ENCODE measurements at regions not wholly inside any gene's neighbourhood (a gene's known extent, or its start where the extent isn't known, plus 50 kb on each side); places are given as distances from the start of the nearest gene placed in this dataset.

- H3K4me1 ChIP-seq (ENCODE audit: control insufficient read depth in 4 of 4, insufficient read depth in 4 of 4, low read length in 3 of 4) = no peaks in the 10 kb centered on the region
- TF ChIP-seq ATF3 (IDR thresholded peaks at IDR 0.05) (no peak), MAX (IDR thresholded peaks at IDR 0.05) (no peak), FOXA1 (IDR thresholded peaks at IDR 0.05) (no peak), JUND (IDR thresholded peaks at IDR 0.05) (no peak), TAF1 (conservative IDR thresholded peaks at IDR 0.05) (no peak), HNF4A (conservative IDR thresholded peaks at IDR 0.05) (no peak)
- H3K4me3 ChIP-seq (ENCODE audit: low read depth in 1 of 3, low read length in 3 of 3) = no peak overlapping the region
- H3K27ac ChIP-seq (ENCODE audit: low read depth in 1 of 2, low read length in 2 of 2) = no peak overlapping the region
- H3K27me3 ChIP-seq (ENCODE audit: control insufficient read depth in 4 of 4, insufficient read depth in 4 of 4, low read length in 3 of 4) = peaks cover 0 to 3% (median 0%) of the 10 kb centered on the region in 4 donors
- no peak for DNase-seq (ENCODE audit: low spot score)
- H3K36me3 ChIP-seq (ENCODE audit: control insufficient read depth in 4 of 4, insufficient read depth in 3 of 4, low read depth in 1 of 4, low read length in 3 of 4) = no peaks in the 10 kb centered on the region
- whole genome bisulfite sequencing = 36% methylated on average over 1 of the region's 1 CpG
- H3K9me3 ChIP-seq (ENCODE audit: control insufficient read depth in 4 of 4, low read length in 3 of 4) = no peaks in the 10 kb centered on the region
- H3K9ac ChIP-seq (ENCODE audit: low read depth in 1 of 2, low read length in 2 of 2) = no peak overlapping the region
Observed at GRCh38 chr21:23817337-23817736, 1789.9 kb downstream of the MRPL39 start.

GRCh38 chr21:23812485-23812884, 1794.8 kb downstream of the MRPL39 start:
- TF ChIP-seq HNF4G (IDR thresholded peaks at IDR 0.05) (no peak), REST (IDR thresholded peaks at IDR 0.05) (no peak), CTCF (IDR thresholded peaks at IDR 0.05; ENCODE audit: low read depth, low read length, missing input control) (no peak), JUND (IDR thresholded peaks at IDR 0.05) (no peak), YY1 (IDR thresholded peaks at IDR 0.05) (no peak), FOXA2 (IDR thresholded peaks at IDR 0.05) (no peak), RAD21 (IDR thresholded peaks at IDR 0.05) (no peak), FOXA1 (IDR thresholded peaks at IDR 0.05) (no peak), GABPA (IDR thresholded peaks at IDR 0.05 in 1 of 2, conservative IDR thresholded peaks at IDR 0.05 in 1 of 2) (no peak)
- no peak overlapping the region for H3K4me3 ChIP-seq (ENCODE audit: low read depth in 1 of 3, low read length in 3 of 3)
- 62% methylated on average over 4 of the region's 4 CpGs for WGBS

GRCh38 chr21:23811805-23812204, 1795.5 kb downstream of the MRPL39 start:
- no peaks in the 10 kb centered on the region for H3K9me3 ChIP-seq (ENCODE audit: control insufficient read depth in 4 of 4, low read length in 3 of 4)
- no peaks in the 10 kb centered on the region for H3K36me3 ChIP-seq (ENCODE audit: control insufficient read depth in 4 of 4, insufficient read depth in 3 of 4, low read depth in 1 of 4, low read length in 3 of 4)
- 28% methylated on average over 2 of the region's 2 CpGs for WGBS
- H3K4me3 ChIP-seq (ENCODE audit: low read depth in 1 of 3, low read length in 3 of 3) = no peak overlapping the region
- H3K9ac ChIP-seq (ENCODE audit: low read depth in 1 of 2, low read length in 2 of 2) = no peak overlapping the region
- no peaks in the 10 kb centered on the region for H3K4me1 ChIP-seq (ENCODE audit: control insufficient read depth in 4 of 4, insufficient read depth in 4 of 4, low read length in 3 of 4)
- no peak for DNase-seq (ENCODE audit: low spot score)
- no peak overlapping the region for H3K27ac ChIP-seq (ENCODE audit: low read depth in 1 of 2, low read length in 2 of 2)
- no peaks in the 10 kb centered on the region for H3K27me3 ChIP-seq (ENCODE audit: control insufficient read depth in 4 of 4, insufficient read depth in 4 of 4, low read length in 3 of 4)
- TF ChIP-seq REST (IDR thresholded peaks at IDR 0.05) (no peak), FOXA2 (IDR thresholded peaks at IDR 0.05) (no peak), RXRA (IDR thresholded peaks at IDR 0.05) (no peak), RAD21 (IDR thresholded peaks at IDR 0.05) (no peak), HNF4A (conservative IDR thresholded peaks at IDR 0.05) (no peak), ATF3 (IDR thresholded peaks at IDR 0.05) (no peak), TAF1 (conservative IDR thresholded peaks at IDR 0.05) (no peak), JUND (IDR thresholded peaks at IDR 0.05) (no peak), EGR1 (IDR thresholded peaks at IDR 0.05; ENCODE audit: low read depth in 2 of 2) (no peak), GABPA (IDR thresholded peaks at IDR 0.05 in 1 of 2, conservative IDR thresholded peaks at IDR 0.05 in 1 of 2) (no peak)

More at GRCh38 chr21:23812485-23812884, 1794.8 kb downstream of the MRPL39 start:
- no peaks in the 10 kb centered on the region for H3K36me3 ChIP-seq (ENCODE audit: control insufficient read depth in 4 of 4, insufficient read depth in 3 of 4, low read depth in 1 of 4, low read length in 3 of 4)
- no peak overlapping the region for H3K9ac ChIP-seq (ENCODE audit: low read depth in 1 of 2, low read length in 2 of 2)
- no peaks in the 10 kb centered on the region for H3K4me1 ChIP-seq (ENCODE audit: control insufficient read depth in 4 of 4, insufficient read depth in 4 of 4, low read length in 3 of 4)
- H3K27me3 ChIP-seq (ENCODE audit: control insufficient read depth in 4 of 4, insufficient read depth in 4 of 4, low read length in 3 of 4) = no peaks in the 10 kb centered on the region
- H3K27ac ChIP-seq (ENCODE audit: low read depth in 1 of 2, low read length in 2 of 2) = no peak overlapping the region
- H3K9me3 ChIP-seq (ENCODE audit: control insufficient read depth in 4 of 4, low read length in 3 of 4) = no peaks in the 10 kb centered on the region
- DNase-seq (ENCODE audit: low spot score) = no peak
